ENCODE measurements at regions not wholly inside any gene's neighbourhood (a gene's known extent, or its start where the extent isn't known, plus 50 kb on each side); places are given as distances from the start of the nearest gene placed in this dataset.

GRCh38 chr14:54301359-54301758, 95.4 kb upstream of the CDKN3 start:
- in situ Hi-C loops (cut with HindIII; ENCODE audit: low pct_ligation_motif_present, low sequenced_read_pairs): no loop called here
- no peak for DNase-seq
- TF ChIP-seq CTCF (IDR thresholded peaks at IDR 0.05; ENCODE audit: low read depth, low read length, missing control alignments): no peak
- Histone ChIP-seq H3K27me3 (replicated peaks) (peaks cover 6% of the 10 kb centered on the region), H3K4me3 (ENCODE audit: low read depth, low read length) (no peak overlapping the region), H3K27ac (no peak overlapping the region), H3K36me3 (replicated peaks) (no peaks in the 10 kb centered on the region)

DNA sequence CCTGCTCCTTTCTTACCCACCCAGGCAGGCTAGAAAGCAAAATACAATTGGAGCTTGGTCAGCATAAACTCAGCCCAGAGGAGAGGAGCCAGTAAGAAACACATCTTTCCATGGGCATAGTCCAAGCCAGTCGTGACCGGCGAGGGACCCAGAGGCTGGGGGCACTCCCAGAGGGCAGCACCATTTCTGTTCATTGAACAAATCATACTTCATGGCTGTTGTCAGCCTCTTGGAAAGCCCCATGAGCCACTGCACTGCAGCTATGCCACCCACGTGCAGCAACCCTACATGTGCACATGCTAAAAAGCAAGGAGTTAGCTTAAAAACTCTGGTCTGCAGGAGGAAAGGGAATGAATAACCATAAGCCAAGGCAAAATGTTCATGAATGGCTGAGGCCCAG, 90.0 kb upstream of the CDKN3 start:
- in situ Hi-C loops (cut with HindIII; ENCODE audit: low pct_ligation_motif_present, low sequenced_read_pairs): no loop called here
- no peak overlapping the region for H3K4me3 ChIP-seq (ENCODE audit: low read depth, low read length)
- no peak overlapping the region for H3K27ac ChIP-seq
- DNase-seq: no peak
- no peak for TF ChIP-seq CTCF (IDR thresholded peaks at IDR 0.05; ENCODE audit: low read depth, low read length, missing control alignments)
- H3K27me3 ChIP-seq (replicated peaks): peaks cover 9% of the 10 kb centered on the region
- H3K36me3 ChIP-seq (replicated peaks): no peaks in the 10 kb centered on the region

DNA sequence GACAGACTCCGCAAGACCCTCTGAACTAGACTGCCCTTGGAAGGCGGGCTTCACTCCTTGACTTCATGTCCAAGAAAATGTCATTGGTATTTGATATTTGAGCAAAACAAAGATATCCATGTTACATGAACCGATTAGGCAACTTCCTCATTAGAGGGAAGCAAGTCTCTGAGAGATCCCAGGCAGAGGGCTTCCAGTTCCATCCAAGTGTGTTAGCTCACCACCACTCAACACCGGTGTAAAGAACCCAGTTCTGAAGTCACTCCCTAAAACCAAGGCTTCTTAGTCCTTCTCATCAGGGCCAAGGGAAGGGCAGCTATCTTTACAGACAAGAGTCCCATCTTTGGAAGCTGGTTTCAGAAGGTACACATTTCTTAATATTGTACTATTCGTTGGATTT, 87.2 kb upstream of the CDKN3 start:
- H3K27ac ChIP-seq: no peak overlapping the region
- DNase-seq: no peak
- peaks cover 9% of the 10 kb centered on the region for H3K27me3 ChIP-seq (replicated peaks)
- TF ChIP-seq CTCF (IDR thresholded peaks at IDR 0.05; ENCODE audit: low read depth, low read length, missing control alignments): no peak
- no peaks in the 10 kb centered on the region for H3K36me3 ChIP-seq (replicated peaks)
- H3K4me3 ChIP-seq (ENCODE audit: low read depth, low read length): no peak overlapping the region
- in situ Hi-C loops (cut with HindIII; ENCODE audit: low pct_ligation_motif_present, low sequenced_read_pairs): no loop called here

GRCh38 chr14:54310151-54310850, 86.5 kb upstream of the CDKN3 start:
- DNase-seq: no peak
- Histone ChIP-seq H3K4me3 (ENCODE audit: low read depth, low read length) (no peak overlapping the region), H3K36me3 (replicated peaks) (no peaks in the 10 kb centered on the region), H3K27me3 (replicated peaks) (peaks cover 7% of the 10 kb centered on the region), H3K27ac (no peak overlapping the region)
- in situ Hi-C loops (cut with HindIII; ENCODE audit: low pct_ligation_motif_present, low sequenced_read_pairs): no loop called here
- TF ChIP-seq CTCF (IDR thresholded peaks at IDR 0.05; ENCODE audit: low read depth, low read length, missing control alignments): no peak

- DNase-seq: no peak
- Histone ChIP-seq H3K36me3 (replicated peaks) (no peaks in the 10 kb centered on the region), H3K27ac (no peak overlapping the region), H3K4me3 (ENCODE audit: low read depth, low read length) (no peak overlapping the region), H3K27me3 (replicated peaks) (peaks cover 4% of the 10 kb centered on the region)
- in situ Hi-C loops (cut with HindIII; ENCODE audit: low pct_ligation_motif_present, low sequenced_read_pairs): no loop called here
- TF ChIP-seq CTCF (IDR thresholded peaks at IDR 0.05; ENCODE audit: low read depth, low read length, missing control alignments): no peak
These were observed 86.0 kb upstream of the CDKN3 start for GRCh38 chr14:54310851-54311228.

Data from brain microvascular endothelial cell (primary cell).